GM23338 (cell line): ENCODE measurements at regions not wholly inside any gene's neighbourhood (a gene's known extent, or its start where the extent isn't known, plus 50 kb on each side); places are given as distances from the start of the nearest gene placed in this dataset. TPM values are rescaled to one million over a fixed set of nuclear protein-coding genes. Genes with fewer than 3 reads are reported as not detected.
"Not testable (repeated sequence)": the region's sequence is repeated elsewhere in the genome, so short reads cannot be mapped to it uniquely, and the experiment has no call there.

Experiments
- ATAC-seq: fragments of 200-7000 bp; cut with Tn5 transposase; 3 replicates; pipeline ENCODE4 v1.9.1; 2020
- DNase-seq: peaks from one replicate; pipeline ENCODE4 v3.0.0-alpha.2; 2015; ENCODE audit warnings: low spot score
- H2AFZ ChIP-seq: fragments of 200-600 bp; sonication (generic); 2 replicates; pipeline ENCODE4 v1.8.0; 2016; ENCODE audit warnings: antibody characterized with exemption, mild to moderate bottlenecking, moderate library complexity
- H3F3A ChIP-seq: fragments of 200-600 bp; sonication (generic); replicated peaks from 2 replicates; pipeline ENCODE4 v1.8.0; 2017; ENCODE audit warnings: antibody characterized with exemption, mixed run types, low read depth
- H3K27ac ChIP-seq: fragments of 200-600 bp; sonication (generic); 2 replicates; pipeline ENCODE4 v1.6.1; 2016; ENCODE audit warnings: low read depth
- H3K27me3 ChIP-seq: fragments of 200-600 bp; sonication (generic); 2 replicates; pipeline ENCODE4 v1.8.0; 2016; ENCODE audit warnings: mild to moderate bottlenecking, mixed run types, moderate library complexity; ENCODE audit not compliant: insufficient read depth
- H3K36me3 ChIP-seq: fragments of 200-600 bp; sonication (generic); 2 replicates; pipeline ENCODE4 v1.8.0; 2016; ENCODE audit warnings: mild to moderate bottlenecking; ENCODE audit not compliant: insufficient read depth
- H3K4me1 ChIP-seq: fragments of 200-600 bp; sonication (generic); 2 replicates; pipeline ENCODE4 v1.8.0; 2016; ENCODE audit warnings: mild to moderate bottlenecking, moderate library complexity; ENCODE audit not compliant: insufficient read depth
- H3K4me2 ChIP-seq: fragments of 200-600 bp; sonication (generic); 2 replicates; pipeline ENCODE4 v1.7.1; 2017; ENCODE audit warnings: mixed run types
- H3K4me3 ChIP-seq: fragments of 200-600 bp; sonication (generic); 2 replicates; pipeline ENCODE4 v1.6.1; 2016; ENCODE audit warnings: mixed run types
- H3K79me2 ChIP-seq: fragments of 200-600 bp; sonication (generic); replicated peaks from 2 replicates; pipeline ENCODE4 v1.8.0; 2017; ENCODE audit warnings: mild to moderate bottlenecking; ENCODE audit not compliant: insufficient read depth
- H3K9me2 ChIP-seq: fragments of 200-600 bp; sonication (generic); 2 replicates; pipeline ENCODE4 v1.8.0; 2017; ENCODE audit not compliant: insufficient read depth
- H4K20me1 ChIP-seq: fragments of 200-600 bp; sonication (generic); replicated peaks from 2 replicates; pipeline ENCODE4 v1.8.0; 2017; ENCODE audit warnings: mild to moderate bottlenecking; ENCODE audit not compliant: insufficient read depth
- H3K27ac Mint-ChIP-seq: 2 replicates; pipeline ENCODE4 v1.8.0; 2020; ENCODE audit warnings: inconsistent platforms, mild to moderate bottlenecking, moderate library complexity, mixed read lengths
- H3K27me3 Mint-ChIP-seq: 3 replicates; pipeline ENCODE4 v1.8.0; 2022; ENCODE audit warnings: low read depth, mild to moderate bottlenecking, moderate library complexity, mixed read lengths, inconsistent platforms; ENCODE audit not compliant: insufficient read depth, poor library complexity
- H3K36me3 Mint-ChIP-seq: 3 replicates; pipeline ENCODE4 v1.8.0; 2021; ENCODE audit warnings: low read depth, mild to moderate bottlenecking, inconsistent platforms, moderate library complexity, mixed read lengths
- H3K4me1 Mint-ChIP-seq: 3 replicates; pipeline ENCODE4 v1.8.0; 2020; ENCODE audit warnings: mild to moderate bottlenecking, inconsistent platforms, mixed read lengths
- H3K4me3 Mint-ChIP-seq: 3 replicates; pipeline ENCODE4 v1.8.0; 2021; ENCODE audit warnings: moderate library complexity, mild to moderate bottlenecking, inconsistent platforms, mixed read lengths
- H3K9me3 Mint-ChIP-seq: 3 replicates; pipeline ENCODE4 v1.8.0; 2020; ENCODE audit warnings: moderate library complexity, mild to moderate bottlenecking, inconsistent platforms, mixed read lengths
- POLR2AphosphoS5 ChIP-seq: IDR thresholded peaks from 2 replicates; pipeline ENCODE4 v1.6.1; 2016; ENCODE audit warnings: antibody characterized with exemption, low read depth
- microRNA counts: library from miRNA; unstranded; fragments of <30 nt; microRNA quantifications from one replicate; lab custom pipeline; 2017
- microRNA-seq: library from miRNA; unstranded; fragments of <30 nt; microRNA quantifications from one replicate; pipeline ENCODE4, GENCODE V29; 2017
- small RNA-seq: library from RNA; depleted of rRNA; stranded (forward); fragments of <200 nt; gene quantifications from one replicate; pipeline ENCODE3, GENCODE V24; 2014; ENCODE audit warnings: low replicate concordance

- ATAC-seq, DNase-seq, H3K27ac Mint-ChIP-seq: not testable (repeated sequence)
Measured at GRCh38 chr1:9941-10717, 441.3 kb downstream of the OR4F29 start.

More at GRCh38 chr1:9941-10717, 441.3 kb downstream of the OR4F29 start:
- H4K20me1 ChIP-seq, H3K9me3 Mint-ChIP-seq, H2AFZ ChIP-seq, H3K36me3 Mint-ChIP-seq, H3K4me3 Mint-ChIP-seq, H3K27me3 ChIP-seq, H3K9me2 ChIP-seq, H3K27me3 Mint-ChIP-seq, H3F3A ChIP-seq, H3K4me2 ChIP-seq, H3K27ac ChIP-seq, H3K79me2 ChIP-seq, H3K4me1 Mint-ChIP-seq, H3K4me3 ChIP-seq, H3K36me3 ChIP-seq, H3K4me1 ChIP-seq: not testable (repeated sequence)
- TF ChIP-seq POLR2AphosphoS5, result peak; percentile 47; the same call in 1 of the 2 replicates

MicroRNAs encoded in the stretch of these regions (microRNA counts, 767-probe panel; counts per million panel counts)
- not detected for microRNA hsa-miR-1302 (lab: Ali Mortazavi, UCI)

Small RNA genes lying in the stretch of these regions (microRNA-seq; reads per million reads assigned to microRNA genes)
- gene MIR6859-1 (not detected), gene MIR6859-2 (not detected)

Small RNA genes lying in the stretch of these regions (small RNA-seq; reads per million reads assigned to genes)
- not detected for gene AL627309.7
- not detected for gene MIR6859-1
- gene MIR6859-2, result not detected
- gene RNU6-1100P, result not detected
